GM04504 (cell line): ENCODE measurements at regions not wholly inside any gene's neighbourhood (a gene's known extent, or its start where the extent isn't known, plus 50 kb on each side); places are given as distances from the start of the nearest gene placed in this dataset.

Experiments used
- DNase-seq: peaks from one replicate; pipeline ENCODE4 v3.0.0-alpha.2; 2012; ENCODE audit warnings: low read depth

DNA sequence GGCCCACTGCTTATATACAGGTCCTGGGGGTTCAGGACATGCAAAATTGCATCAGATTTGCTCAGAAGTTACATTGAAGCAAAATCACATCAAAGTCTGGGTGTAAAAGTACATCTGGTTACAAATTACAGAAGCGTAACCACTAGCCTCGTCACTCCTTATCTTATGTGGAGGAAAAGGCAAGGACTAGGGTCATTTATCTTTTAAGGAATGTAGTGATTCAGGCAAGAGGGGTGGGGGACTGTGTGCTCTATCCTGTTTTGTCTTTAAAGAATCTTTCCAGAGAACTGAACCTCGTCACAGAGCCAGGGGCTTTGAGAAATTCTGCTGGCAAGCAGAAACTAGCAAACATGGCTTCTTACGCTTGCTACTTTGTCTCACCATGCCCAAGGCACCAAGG lies 61.1 kb upstream of the RAB4A start:
- no peak for DNase-seq

DNA sequence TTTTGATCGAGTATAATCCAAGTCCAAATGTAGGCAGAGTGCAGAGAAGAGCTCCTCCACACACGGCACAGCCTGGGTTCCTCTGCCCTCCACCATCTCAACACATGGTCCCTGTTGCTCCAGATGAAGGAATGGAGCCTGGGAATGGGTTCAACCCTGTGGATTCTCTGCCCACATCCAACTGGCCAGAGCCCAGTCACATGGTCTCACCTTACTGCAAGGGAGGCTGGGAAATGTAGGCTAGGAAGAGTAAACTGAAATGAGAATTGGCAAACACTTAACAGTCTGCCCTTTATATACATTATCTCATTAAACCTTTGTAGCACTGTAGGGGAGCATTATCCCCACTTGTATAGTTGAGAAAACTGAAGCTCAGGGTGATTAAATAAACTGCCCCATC lies 60.1 kb upstream of the RAB4A start:
- no peak for DNase-seq

DNA sequence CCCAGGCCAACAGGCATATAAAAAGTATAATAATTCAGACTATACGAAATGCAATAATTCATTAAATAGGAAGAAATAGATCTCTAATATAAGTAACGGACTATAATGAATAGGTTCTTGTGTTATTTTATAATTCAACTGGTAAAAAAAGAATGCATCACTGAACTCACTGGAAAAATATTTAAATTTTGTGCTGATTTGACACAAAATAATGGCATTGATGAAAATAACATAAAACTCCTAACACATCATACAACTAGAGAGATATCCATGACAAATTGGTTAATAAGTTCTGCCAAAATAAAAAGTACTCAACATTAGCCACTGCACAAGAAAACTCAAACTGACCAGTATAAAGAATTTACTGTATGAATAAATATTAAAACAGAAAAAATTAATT lies 57.1 kb upstream of the RAB4A start:
- DNase-seq, result no peak

DNA sequence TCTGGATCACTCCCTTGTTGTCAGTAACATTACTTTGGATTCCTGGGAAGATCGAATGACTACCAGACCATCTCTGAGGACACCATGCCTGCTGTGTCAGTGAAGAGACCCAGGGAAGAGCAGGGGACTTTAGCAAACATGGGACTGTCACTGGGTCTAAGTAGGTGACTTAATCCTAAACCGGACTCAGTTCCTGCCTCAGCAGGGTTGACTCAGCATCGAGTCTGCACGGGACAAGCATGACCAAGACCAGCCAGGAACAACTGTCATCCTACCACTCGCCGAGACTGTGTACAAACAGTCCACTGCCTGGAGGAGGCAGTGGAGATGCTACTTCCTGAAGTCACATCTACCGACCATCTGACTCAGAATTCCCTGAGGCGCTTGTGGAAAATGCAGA lies 53.2 kb upstream of the RAB4A start:
- no peak for DNase-seq

DNA sequence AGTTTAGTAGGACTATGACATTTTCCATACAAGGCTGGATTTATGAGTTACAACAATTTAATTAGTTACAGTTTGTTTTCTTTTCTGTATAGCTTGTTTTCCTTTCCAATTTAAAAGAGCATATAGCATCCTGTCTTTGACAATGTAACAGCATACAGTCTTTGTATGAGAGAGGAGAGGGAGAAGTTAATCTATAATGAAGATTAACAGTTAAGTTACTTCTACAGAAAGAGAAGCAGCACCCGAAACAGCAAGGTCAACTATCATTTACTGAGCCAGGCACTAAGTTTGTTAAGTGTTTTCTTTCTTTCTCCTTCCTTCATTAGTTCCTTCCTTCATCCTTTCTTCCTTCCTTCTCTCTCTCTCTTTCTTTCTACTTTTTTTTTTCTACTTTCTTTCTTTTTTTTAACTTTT lies 52.3 kb upstream of the RAB4A start:
- no peak for DNase-seq

DNA sequence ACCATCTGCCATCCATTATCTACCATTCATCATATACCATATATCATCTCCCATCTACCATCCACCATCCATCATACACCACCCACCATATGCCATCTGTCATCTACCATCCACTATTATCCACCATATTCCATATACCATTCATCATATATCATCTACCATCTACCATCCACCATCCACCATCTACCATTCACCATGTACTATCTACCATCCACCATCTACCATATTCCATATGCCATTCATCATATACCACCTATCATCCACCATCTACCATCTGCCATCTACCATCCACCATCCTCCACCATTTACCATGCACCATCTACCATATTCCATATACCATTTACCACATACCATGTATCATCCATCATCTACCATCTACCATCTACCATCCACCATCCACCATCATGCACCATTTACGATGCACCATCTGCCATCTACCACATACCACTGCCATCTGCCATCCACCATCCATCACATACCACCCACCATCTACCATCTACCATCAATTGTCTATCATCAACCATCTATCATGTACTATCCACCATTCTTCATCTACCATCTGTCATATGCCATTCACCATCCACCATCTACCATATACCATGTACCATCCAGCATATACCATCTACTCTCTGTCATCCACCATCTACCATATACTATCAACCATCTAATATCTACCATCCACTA lies 50.6 kb upstream of the RAB4A start:
- no peak for DNase-seq

DNA sequence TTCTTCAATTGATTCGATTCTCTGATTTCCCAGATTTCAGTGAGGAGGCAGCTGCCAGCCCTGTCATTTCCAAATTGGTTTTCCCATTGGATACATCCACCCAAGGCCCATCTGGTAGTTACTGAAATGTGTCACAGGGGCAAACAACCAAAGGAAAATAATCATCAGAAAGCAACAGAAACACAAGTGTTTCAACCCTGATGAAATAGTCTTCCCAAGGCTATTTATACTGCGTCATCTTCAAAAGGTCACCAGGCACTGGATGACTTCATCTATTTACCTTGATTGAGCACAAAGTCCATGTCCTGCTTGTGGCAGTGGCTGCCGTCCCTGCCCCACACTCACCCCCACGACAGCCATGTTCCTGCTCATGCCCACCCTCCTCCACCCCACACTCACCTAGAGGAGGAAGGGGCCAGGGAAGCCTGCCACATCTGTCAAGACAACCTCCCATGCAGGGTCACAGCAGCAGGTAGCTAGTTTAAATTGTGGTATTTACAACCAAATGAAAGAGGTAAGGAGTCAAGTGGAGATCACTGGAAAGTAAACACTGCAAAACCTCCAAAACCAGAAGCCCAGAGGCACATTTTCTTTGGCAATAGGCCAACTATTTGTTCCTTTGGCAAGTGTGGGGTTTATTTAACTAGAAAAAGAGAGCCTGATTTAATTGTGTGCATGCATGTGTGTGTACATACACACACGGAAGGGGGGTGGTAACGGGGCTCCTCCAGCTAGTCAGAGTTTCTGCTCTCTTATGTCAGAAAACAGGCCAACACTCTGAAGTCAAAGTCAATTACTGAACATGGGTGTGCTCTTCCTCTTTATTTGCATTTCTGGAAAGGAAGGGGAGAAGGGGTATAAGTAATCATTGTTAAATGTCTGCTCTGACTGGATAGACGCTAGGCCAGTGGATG lies 49.5 kb upstream of the RAB4A start:
- DNase-seq, result no peak
